ENCODE measurements at regions not wholly inside any gene's neighbourhood (a gene's known extent, or its start where the extent isn't known, plus 50 kb on each side); places are given as distances from the start of the nearest gene placed in this dataset.

DNA sequence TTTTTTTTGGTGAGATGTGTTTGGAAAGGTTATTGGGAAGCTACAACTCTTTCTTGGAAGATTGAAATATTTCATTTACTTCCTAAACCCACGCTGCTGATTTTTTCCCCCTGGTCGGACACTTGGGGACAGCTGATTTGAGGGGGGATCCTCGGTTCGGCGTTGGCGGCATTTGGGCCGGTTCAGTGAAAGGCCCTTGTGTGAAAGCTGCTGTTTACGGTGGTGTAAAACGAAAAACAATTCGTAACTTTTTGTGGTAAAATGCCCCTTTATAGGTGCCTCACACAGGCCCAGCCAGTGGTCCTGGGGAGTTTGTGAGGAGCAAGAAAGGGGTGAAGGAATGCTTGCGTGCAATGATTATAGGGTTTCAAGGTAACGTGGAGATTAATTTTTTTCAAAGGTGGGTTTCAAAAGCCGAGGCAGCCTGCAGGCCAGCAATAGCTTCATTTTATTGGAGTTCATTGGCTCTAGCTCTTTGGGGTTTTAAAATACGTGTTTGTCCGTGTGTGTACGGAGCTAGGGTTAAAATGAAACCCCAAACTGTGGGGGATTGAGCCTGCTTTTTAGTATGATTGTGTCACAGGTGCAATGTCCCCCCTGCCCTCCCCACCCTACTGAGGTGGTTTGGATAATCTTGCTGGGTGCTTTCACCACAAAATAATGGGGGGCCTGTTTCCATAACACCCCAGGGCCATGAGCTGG, 77.2 kb upstream of the PPARA start:
- peaks cover 19% of the 10 kb centered on the region for H3K36me3 ChIP-seq (ENCODE audit: control insufficient read depth, insufficient read depth, low read length)
- H3K4me3 ChIP-seq (ENCODE audit: low read length), result peak overlapping the region; percentile 80
- H3K4me1 ChIP-seq (ENCODE audit: control insufficient read depth, insufficient read depth, low read length), result peaks cover 56% of the 10 kb centered on the region
- H3K27ac ChIP-seq (ENCODE audit: low read length), result peak overlapping the region; percentile 91
- no peak for DNase-seq
- no peaks in the 10 kb centered on the region for H3K9me3 ChIP-seq (replicated peaks; ENCODE audit: control insufficient read depth, low read depth, low read length)
- H3K27me3 ChIP-seq (ENCODE audit: control insufficient read depth, insufficient read depth, low read length), result no peaks in the 10 kb centered on the region
- 25% methylated on average over 10 of the region's 16 CpGs for WGBS (ENCODE audit: insufficient coverage)

DNA sequence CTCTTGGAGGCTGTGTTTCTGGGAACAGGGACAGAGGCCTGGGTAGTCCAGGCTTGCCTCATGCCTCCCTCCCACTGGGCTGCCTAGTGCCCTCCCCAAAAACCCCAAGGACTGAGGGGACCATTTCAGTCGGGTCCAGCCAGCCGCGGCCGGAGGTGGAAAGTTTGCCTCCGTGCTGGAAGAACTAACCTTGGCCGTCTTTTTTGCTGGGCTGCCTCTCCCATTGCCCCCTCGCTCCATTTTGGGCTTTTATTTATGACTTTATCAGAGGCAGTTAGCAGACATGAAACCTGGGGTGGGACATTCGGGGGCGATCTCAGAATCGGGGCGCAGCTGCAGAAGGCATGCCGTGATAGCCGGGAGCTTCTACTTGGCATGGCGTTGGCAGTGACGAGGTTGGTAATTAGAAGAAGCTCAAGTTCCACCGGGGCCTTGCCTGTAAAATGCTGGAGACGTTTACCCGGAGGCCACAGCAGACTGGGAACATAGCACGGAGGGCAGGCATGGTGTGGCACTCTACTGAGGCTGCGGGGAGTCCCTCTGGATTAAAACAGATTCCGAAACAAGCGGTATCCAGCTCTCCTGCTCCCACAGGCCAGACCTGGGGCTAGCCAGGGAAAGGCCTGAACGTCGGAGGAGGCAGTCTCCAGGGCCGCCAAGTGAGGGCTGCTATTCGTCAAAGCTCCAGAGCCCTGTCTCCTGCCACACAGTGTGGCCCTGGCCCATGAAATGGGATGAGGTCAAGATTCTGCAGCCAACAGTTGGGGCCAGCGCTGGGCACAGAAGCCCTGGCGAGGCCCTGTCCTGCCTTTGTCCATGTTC, 76.4 kb upstream of the PPARA start:
- H3K4me3 ChIP-seq (ENCODE audit: low read length), result peak overlapping the region; percentile 80
- H3K27ac ChIP-seq (ENCODE audit: low read length), result peak overlapping the region; percentile 91
- 32% methylated on average over 22 of the region's 28 CpGs for WGBS (ENCODE audit: insufficient coverage)
- H3K4me1 ChIP-seq (ENCODE audit: control insufficient read depth, insufficient read depth, low read length), result peaks cover 62% of the 10 kb centered on the region
- no peaks in the 10 kb centered on the region for H3K27me3 ChIP-seq (ENCODE audit: control insufficient read depth, insufficient read depth, low read length)
- DNase-seq, result peak; percentile 66
- H3K36me3 ChIP-seq (ENCODE audit: control insufficient read depth, insufficient read depth, low read length), result peaks cover 19% of the 10 kb centered on the region
- no peaks in the 10 kb centered on the region for H3K9me3 ChIP-seq (replicated peaks; ENCODE audit: control insufficient read depth, low read depth, low read length)

DNA sequence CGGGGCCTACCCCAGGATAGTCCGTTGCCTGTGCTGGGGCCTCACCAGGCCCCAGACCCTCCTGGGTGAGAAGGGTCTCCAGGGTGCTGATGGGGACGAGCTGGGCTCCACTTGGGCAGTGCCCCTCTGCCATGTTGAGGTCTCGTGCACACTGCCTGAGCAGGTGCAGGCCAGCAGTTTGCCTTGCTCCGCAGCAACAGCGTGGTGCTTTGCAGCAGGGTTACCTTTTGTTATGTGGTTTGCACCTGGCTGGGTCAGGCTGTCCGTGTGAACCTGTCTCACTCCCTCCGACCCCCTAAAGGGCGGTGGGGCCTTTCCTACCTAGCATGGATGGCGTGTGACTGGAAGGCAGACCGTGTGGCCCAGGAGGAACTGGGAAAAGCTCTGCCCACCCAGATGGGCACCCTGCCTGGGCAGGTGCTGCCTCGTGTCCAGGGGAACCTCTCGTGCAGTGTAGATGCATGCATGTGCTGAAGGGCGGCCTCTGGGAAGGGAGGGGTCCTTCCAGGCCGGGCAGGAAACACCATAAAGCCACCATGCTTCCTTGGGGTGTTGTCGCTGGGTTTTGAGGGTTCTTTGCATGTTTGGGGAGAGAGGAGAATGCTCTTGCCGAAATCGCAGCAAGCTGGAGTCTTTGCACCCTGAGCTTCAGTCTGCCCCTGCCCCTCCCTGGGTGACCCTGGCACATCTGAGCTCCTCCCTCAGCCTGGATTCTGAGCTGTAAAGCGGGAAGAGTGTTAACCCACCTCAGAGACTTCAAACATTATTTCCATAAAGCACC, 75.4 kb upstream of the PPARA start:
- 49% methylated on average over 7 of the region's 19 CpGs for WGBS (ENCODE audit: insufficient coverage)
- Histone ChIP-seq H3K27ac (ENCODE audit: low read length) (peak overlapping the region; percentile 91), H3K4me1 (ENCODE audit: control insufficient read depth, insufficient read depth, low read length) (peaks cover 62% of the 10 kb centered on the region), H3K36me3 (ENCODE audit: control insufficient read depth, insufficient read depth, low read length) (peaks cover 26% of the 10 kb centered on the region), H3K27me3 (ENCODE audit: control insufficient read depth, insufficient read depth, low read length) (no peaks in the 10 kb centered on the region), H3K4me3 (ENCODE audit: low read length) (peak overlapping the region; percentile 80), H3K9me3 (replicated peaks; ENCODE audit: control insufficient read depth, low read depth, low read length) (no peaks in the 10 kb centered on the region)
- DNase-seq, result no peak

DNA sequence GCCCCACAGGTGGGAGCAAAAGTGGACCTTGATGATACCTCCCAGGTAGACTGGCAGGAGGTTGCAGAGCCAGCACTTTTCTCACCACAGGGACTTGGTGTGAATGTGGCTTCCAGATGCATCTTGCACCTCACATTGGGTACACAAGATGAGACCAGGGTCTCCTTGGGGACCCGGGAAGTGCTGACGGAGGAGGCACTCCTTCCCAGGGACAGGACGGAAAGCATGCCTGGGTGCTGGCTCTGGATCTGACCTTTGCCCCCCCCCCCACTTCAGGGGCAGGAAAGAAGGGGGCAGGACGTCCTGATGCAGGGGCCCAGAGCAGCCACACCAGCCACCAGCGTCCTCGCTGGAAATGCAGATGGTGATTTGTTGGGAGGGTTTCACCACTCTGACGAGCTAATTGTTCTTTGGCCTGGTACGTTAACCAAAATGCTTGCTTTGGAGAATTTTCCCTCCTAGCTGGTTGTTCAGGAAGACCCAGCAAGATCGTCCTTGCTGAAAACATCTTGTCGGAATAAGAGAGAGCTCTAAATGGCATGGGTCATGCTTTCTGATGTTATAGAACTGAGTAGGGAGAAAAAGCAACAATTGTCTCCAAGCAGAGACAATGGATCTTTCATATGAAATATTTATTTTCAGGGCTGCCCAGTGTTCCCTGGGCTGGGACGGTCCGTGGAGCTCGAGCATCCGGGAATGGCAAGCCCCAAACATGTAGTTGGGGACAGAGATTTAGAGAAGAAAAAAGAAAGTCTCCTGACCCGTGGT, 74.4 kb upstream of the PPARA start:
- H3K4me3 ChIP-seq (ENCODE audit: low read length), result no peak overlapping the region
- H3K27me3 ChIP-seq (ENCODE audit: control insufficient read depth, insufficient read depth, low read length), result no peaks in the 10 kb centered on the region
- peaks cover 26% of the 10 kb centered on the region for H3K36me3 ChIP-seq (ENCODE audit: control insufficient read depth, insufficient read depth, low read length)
- 38% methylated on average over 6 of the region's 15 CpGs for WGBS (ENCODE audit: insufficient coverage)
- no peaks in the 10 kb centered on the region for H3K9me3 ChIP-seq (replicated peaks; ENCODE audit: control insufficient read depth, low read depth, low read length)
- peak overlapping the region; percentile 85 for H3K27ac ChIP-seq (ENCODE audit: low read length)
- DNase-seq, result no peak
- peaks cover 71% of the 10 kb centered on the region for H3K4me1 ChIP-seq (ENCODE audit: control insufficient read depth, insufficient read depth, low read length)

DNA sequence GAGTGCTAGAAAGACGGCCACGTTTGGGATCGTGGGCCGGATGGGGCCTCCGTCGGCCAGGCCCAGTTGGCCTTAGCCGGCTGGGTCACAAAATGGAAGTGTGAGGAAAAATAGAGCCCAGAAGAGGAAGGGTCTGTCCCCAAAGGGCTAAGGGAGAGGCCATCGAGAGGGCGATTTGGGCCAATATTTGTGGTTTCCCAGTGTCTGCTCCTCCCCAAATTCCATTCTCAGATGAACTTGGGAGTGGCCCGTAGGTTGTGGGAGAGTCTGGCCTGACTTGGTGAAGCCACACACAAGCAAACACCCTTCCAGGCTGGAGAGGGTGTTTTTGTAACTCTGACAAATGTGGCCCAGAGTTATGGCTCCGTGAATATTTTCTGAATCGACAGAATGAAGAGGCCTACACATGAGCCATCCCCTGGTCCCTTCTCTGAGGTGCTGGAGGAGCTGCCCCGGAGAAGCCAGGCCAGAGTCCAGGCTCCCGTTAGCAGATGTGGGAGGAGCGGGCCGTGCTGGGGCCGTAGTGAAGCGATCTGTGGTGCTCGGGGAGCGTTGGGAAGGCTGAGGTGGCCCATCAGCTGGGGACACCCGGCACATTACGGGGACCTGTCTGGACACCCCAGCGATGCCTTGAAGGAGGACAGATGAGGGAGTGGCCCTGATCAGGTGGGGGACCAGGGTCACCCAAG, 73.5 kb upstream of the PPARA start:
- Histone ChIP-seq H3K9me3 (replicated peaks; ENCODE audit: control insufficient read depth, low read depth, low read length) (no peaks in the 10 kb centered on the region), H3K27me3 (ENCODE audit: control insufficient read depth, insufficient read depth, low read length) (no peaks in the 10 kb centered on the region), H3K27ac (ENCODE audit: low read length) (peak overlapping the region; percentile 85), H3K4me1 (ENCODE audit: control insufficient read depth, insufficient read depth, low read length) (peaks cover 79% of the 10 kb centered on the region), H3K4me3 (ENCODE audit: low read length) (peak overlapping the region; percentile 13), H3K36me3 (ENCODE audit: control insufficient read depth, insufficient read depth, low read length) (peaks cover 31% of the 10 kb centered on the region)
- peak; percentile 71 for DNase-seq
- WGBS (ENCODE audit: insufficient coverage), result 30% methylated on average over 19 of the region's 23 CpGs

DNA sequence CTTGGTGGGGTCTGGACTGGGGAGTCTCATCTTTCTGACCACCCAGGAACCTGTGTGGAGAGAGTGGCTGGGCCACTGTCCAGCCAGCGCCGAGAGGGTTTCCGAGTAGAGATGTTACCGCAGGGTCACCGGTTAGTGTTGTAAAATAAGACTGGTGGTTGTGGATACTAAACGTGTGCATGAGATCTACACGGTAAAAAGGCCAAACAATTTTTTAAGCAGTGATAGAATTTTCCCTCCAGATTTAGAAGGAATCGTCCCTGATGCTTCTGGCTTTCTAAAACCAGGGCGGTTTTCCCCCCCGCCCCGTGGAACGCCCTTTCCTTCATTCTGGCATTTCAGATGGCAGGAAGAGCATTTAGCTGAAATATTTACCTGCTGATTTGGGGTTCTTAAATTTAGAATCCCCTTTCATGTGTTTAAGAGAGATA, 72.6 kb upstream of the PPARA start:
- H3K36me3 ChIP-seq (ENCODE audit: control insufficient read depth, insufficient read depth, low read length), result peaks cover 33% of the 10 kb centered on the region
- WGBS (ENCODE audit: insufficient coverage), result 50% methylated on average over 2 of the region's 12 CpGs
- no peaks in the 10 kb centered on the region for H3K27me3 ChIP-seq (ENCODE audit: control insufficient read depth, insufficient read depth, low read length)
- H3K4me1 ChIP-seq (ENCODE audit: control insufficient read depth, insufficient read depth, low read length), result peaks cover 83% of the 10 kb centered on the region
- peak overlapping the region; percentile 85 for H3K27ac ChIP-seq (ENCODE audit: low read length)
- H3K9me3 ChIP-seq (replicated peaks; ENCODE audit: control insufficient read depth, low read depth, low read length), result no peaks in the 10 kb centered on the region
- H3K4me3 ChIP-seq (ENCODE audit: low read length), result no peak overlapping the region
- peak; percentile 62 for DNase-seq

DNA sequence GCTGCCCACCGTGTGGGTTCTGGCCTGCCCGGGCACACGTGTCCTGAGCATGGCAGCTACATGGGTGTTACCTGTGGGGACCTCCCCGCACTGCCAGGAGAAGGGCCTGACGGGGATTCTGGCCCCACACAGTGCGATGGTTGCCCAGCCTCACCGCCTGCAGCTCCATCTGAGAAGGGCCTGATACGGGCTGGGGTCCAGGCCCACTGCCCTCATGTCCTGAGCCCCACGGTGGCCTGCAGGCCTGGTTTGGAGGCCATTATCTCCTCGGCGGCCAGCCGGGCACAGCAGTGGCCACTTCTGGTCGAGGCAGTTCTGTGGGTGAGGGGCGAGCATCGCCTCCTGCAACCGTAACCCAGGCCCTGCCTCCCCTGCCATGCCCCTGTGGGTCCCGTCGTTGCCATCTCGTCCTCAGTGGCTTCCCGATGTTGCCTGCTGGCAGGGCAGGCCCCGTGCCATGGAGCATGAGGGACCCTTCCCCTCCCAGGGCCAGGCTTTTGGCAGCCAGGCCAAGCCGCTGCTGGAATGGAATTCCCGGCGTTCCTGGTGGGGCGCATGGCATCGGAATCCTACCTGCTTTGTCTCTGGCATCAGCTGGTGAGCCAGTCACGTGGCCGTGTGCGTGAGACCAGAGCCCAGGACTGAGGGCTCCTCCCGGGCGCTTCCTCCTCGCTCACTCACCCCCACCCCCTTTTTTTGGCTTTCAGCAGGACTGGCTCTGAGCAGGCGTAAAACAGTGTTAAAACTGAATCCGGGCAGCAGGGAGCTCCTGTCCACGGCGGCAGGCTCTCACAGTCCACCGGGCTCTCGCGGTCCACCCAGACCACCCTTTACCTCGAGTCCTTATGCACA, 71.9 kb upstream of the PPARA start:
- H3K36me3 ChIP-seq (ENCODE audit: control insufficient read depth, insufficient read depth, low read length), result peaks cover 34% of the 10 kb centered on the region
- WGBS (ENCODE audit: insufficient coverage), result 52% methylated on average over 36 of the region's 40 CpGs
- no peaks in the 10 kb centered on the region for H3K9me3 ChIP-seq (replicated peaks; ENCODE audit: control insufficient read depth, low read depth, low read length)
- H3K4me1 ChIP-seq (ENCODE audit: control insufficient read depth, insufficient read depth, low read length), result peaks cover 83% of the 10 kb centered on the region
- peak overlapping the region; percentile 85 for H3K27ac ChIP-seq (ENCODE audit: low read length)
- H3K27me3 ChIP-seq (ENCODE audit: control insufficient read depth, insufficient read depth, low read length), result no peaks in the 10 kb centered on the region
- DNase-seq, result peak; percentile 74
- no peak overlapping the region for H3K4me3 ChIP-seq (ENCODE audit: low read length)

DNA sequence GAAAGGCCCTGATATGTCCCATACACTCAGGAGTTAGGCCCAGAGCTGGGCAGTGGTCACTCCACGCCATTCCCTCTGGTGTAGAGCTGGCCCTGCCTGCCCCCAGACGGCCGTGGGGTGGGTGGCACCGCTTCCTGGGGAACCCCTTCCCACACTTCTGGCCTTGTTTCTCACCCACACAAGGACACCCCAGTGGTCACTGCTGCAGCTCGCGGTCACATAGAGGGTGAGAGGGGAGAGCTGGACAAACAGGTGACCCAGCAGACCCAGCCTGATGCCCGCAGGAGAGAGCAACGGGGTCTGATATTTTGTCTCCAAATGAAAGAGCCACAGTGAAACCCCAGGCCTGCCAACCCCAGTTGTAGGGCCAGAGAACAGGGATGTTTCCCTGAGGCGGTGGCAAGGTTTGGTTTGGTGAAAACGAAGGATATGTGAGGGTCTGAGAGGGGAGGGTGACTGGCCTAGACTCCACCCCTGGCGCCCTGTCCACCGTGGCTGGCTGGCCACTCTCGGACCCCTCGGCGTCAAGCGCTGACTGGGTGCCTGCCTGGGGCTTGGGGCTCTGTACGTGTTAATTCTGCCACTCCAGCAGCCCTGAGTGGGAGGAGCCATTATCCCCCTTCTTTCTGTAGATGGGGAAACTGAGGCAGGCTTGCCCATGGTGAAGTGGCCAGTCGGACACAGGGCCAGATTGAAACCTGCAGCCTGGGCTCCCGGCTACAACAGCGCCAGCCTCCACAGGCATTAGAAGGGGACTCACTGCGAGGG, 71.0 kb upstream of the PPARA start:
- Histone ChIP-seq H3K4me3 (ENCODE audit: low read length) (no peak overlapping the region), H3K9me3 (replicated peaks; ENCODE audit: control insufficient read depth, low read depth, low read length) (no peaks in the 10 kb centered on the region), H3K4me1 (ENCODE audit: control insufficient read depth, insufficient read depth, low read length) (peaks cover 86% of the 10 kb centered on the region), H3K36me3 (ENCODE audit: control insufficient read depth, insufficient read depth, low read length) (peaks cover 38% of the 10 kb centered on the region), H3K27me3 (ENCODE audit: control insufficient read depth, insufficient read depth, low read length) (no peaks in the 10 kb centered on the region), H3K27ac (ENCODE audit: low read length) (peak overlapping the region; percentile 85)
- 84% methylated on average over 14 of the region's 21 CpGs for WGBS (ENCODE audit: insufficient coverage)
- DNase-seq, result no peak

Data from muscle of leg (tissue), 3 donors.